MG63 (cell line): ENCODE measurements at regions not wholly inside any gene's neighbourhood (a gene's known extent, or its start where the extent isn't known, plus 50 kb on each side); places are given as distances from the start of the nearest gene placed in this dataset.

Experiments used
- DNase-seq: peaks from one replicate; pipeline ENCODE4 v3.0.0-alpha.2; 2020
- H3K27me3 ChIP-seq: fragments of 250-450 bp; sonication (Bioruptor Pico); 2 replicates; pipeline ENCODE4 v1.5.1; 2020; ENCODE audit warnings: mild to moderate bottlenecking, moderate library complexity
- H3K36me3 ChIP-seq: fragments of 250-450 bp; sonication (Bioruptor Pico); 2 replicates; pipeline ENCODE4 v1.5.1; 2020; ENCODE audit warnings: mild to moderate bottlenecking, moderate library complexity
- H3K4me3 ChIP-seq: fragments of 250-450 bp; sonication (Bioruptor Pico); 2 replicates; pipeline ENCODE4 v1.5.1; 2020; ENCODE audit warnings: mild to moderate bottlenecking, moderate library complexity
- H3K9me3 ChIP-seq: fragments of 250-450 bp; sonication (Bioruptor Pico); 2 replicates; pipeline ENCODE4 v1.5.1; 2020; ENCODE audit warnings: mild to moderate bottlenecking, moderate library complexity

DNA sequence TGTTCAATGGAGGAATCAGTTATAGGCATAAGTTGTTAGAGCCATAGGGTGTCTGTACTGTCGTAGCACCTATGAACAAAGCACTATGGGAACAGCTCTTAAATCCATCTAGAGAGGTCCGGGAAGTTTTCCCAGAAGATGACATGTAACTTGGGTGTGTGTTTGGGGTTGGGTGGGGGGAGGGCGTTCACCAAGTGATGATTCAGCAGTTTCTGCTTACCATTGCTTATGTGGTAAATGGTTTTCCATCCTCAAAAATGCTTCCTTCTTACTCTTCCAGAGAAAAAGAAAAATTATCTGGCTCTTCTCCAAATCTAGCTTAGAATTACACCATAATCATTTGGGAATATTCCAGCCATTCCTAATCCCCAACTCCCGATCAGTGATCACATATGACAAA is 361.1 kb upstream of the ZNF521 start:
- no peaks in the 10 kb centered on the region for H3K36me3 ChIP-seq
- DNase-seq = no peak
- no peak overlapping the region for H3K4me3 ChIP-seq
- no peaks in the 10 kb centered on the region for H3K27me3 ChIP-seq
- no peaks in the 10 kb centered on the region for H3K9me3 ChIP-seq

GRCh38 chr18:25710981-25711380 is 359.0 kb upstream of the ZNF521 start:
- no peak for DNase-seq
- no peaks in the 10 kb centered on the region for H3K36me3 ChIP-seq
- no peaks in the 10 kb centered on the region for H3K9me3 ChIP-seq
- no peak overlapping the region for H3K4me3 ChIP-seq
- H3K27me3 ChIP-seq = no peaks in the 10 kb centered on the region; the same call in 1 of the 2 replicates

- no peak for DNase-seq
- Histone ChIP-seq H3K36me3 (no peaks in the 10 kb centered on the region), H3K9me3 (no peaks in the 10 kb centered on the region), H3K4me3 (no peak overlapping the region), H3K27me3 (peaks cover 4% of the 10 kb centered on the region)
These were observed 353.7 kb upstream of the ZNF521 start for GRCh38 chr18:25705650-25706049.

- Histone ChIP-seq H3K4me3 (no peak overlapping the region), H3K36me3 (no peaks in the 10 kb centered on the region), H3K27me3 (peaks cover 4% of the 10 kb centered on the region), H3K9me3 (no peaks in the 10 kb centered on the region)
- DNase-seq = no peak
These were observed 352.5 kb upstream of the ZNF521 start for GRCh38 chr18:25704494-25704893.

DNA sequence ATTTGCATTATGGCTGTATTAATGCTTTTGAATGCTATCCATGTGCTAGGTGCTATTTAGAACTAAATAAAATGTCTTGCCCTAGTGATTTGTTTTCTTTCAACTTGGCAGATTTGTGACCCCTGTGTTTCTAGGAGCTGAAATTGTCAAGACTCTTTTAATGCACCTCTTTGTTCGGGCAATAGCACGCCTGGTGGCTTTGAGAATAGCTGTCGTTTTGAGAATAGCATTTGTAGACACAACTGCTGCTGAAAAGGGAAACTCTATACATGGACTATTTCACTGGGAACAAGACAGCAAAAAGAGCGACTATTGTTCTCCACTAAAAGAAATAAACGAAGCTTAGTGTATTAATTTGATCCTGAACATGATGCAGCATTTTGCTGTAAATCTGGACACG is 352.1 kb upstream of the ZNF521 start:
- no peak for DNase-seq
- no peak overlapping the region for H3K4me3 ChIP-seq
- H3K27me3 ChIP-seq = peaks cover 4% of the 10 kb centered on the region
- no peaks in the 10 kb centered on the region for H3K9me3 ChIP-seq
- no peaks in the 10 kb centered on the region for H3K36me3 ChIP-seq

DNA sequence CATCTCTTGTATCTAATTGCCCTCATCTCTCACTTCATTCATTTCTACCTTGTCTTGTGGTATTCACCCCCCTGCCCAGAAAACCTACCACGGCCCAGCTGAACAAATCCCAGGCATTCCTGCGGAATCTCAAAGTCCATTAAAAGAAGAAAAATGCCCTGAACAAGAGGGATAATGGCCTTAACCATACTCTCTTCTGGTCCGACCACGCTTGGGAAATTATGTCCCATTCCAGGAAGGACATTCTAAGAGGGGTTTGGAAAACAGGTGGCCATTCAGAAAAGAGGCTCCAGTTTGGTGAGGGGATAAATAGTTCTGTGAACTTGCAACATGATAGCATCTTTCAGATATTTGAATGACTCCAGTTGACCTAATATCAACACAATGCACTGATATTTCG is 349.9 kb upstream of the ZNF521 start:
- DNase-seq = no peak
- H3K9me3 ChIP-seq = no peaks in the 10 kb centered on the region
- H3K4me3 ChIP-seq = no peak overlapping the region
- peaks cover 4% of the 10 kb centered on the region for H3K27me3 ChIP-seq
- H3K36me3 ChIP-seq = no peaks in the 10 kb centered on the region

DNA sequence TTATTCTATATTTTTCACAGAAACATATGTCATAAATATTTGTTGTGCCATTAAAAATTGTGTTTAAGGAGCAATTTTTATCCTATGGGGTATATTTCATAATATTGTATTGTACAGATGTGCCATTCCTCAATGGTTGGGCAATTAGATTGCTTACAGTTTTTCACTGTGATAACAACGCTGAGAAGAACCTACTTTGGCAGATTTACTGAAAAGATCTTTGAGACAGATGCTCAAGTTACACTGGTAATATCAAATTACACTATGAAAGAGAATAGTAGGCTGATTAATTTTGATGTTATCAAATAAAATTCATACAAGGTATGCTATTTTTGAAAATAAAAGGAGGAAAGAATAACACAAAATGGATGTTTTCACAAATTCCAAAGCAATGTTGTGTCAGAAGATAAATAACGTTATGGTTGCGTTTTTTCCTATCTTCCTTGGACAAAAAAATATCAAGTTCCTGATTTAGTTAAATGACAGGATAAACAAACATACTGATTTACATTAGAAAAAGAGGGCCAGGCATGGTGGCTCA is 335.1 kb upstream of the ZNF521 start:
- H3K9me3 ChIP-seq = no peaks in the 10 kb centered on the region
- H3K4me3 ChIP-seq = no peak overlapping the region
- no peaks in the 10 kb centered on the region for H3K36me3 ChIP-seq
- no peaks in the 10 kb centered on the region for H3K27me3 ChIP-seq
- DNase-seq = no peak

DNA sequence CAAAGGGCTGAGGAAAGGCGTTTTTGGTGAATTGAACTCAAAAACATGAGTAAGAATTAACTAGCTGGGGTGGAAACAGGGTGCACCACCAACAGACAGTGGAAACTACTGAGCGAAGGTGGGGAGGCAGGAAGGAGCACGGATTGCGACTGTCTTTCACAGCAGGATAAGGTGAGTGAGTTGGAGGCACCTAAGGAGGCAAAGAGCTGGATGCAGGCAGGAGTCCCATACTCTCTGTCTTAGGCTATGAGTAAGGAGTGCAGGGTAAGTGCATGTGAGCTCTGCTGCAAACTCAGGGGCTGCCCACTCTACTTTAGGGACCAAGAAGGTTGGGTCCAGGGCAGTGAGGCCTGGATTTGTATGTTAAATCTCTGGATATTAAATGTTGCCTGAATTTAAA is 333.1 kb upstream of the ZNF521 start:
- Histone ChIP-seq H3K9me3 (no peaks in the 10 kb centered on the region), H3K4me3 (no peak overlapping the region), H3K27me3 (no peaks in the 10 kb centered on the region), H3K36me3 (no peaks in the 10 kb centered on the region)
- no peak for DNase-seq

- no peaks in the 10 kb centered on the region for H3K27me3 ChIP-seq
- H3K36me3 ChIP-seq = no peaks in the 10 kb centered on the region
- no peak for DNase-seq
- no peak overlapping the region for H3K4me3 ChIP-seq
- no peaks in the 10 kb centered on the region for H3K9me3 ChIP-seq
These were observed 327.5 kb upstream of the ZNF521 start for GRCh38 chr18:25679491-25679890.

GRCh38 chr18:25678221-25678620 is 326.3 kb upstream of the ZNF521 start:
- Histone ChIP-seq H3K36me3 (no peaks in the 10 kb centered on the region), H3K4me3 (no peak overlapping the region), H3K9me3 (no peaks in the 10 kb centered on the region), H3K27me3 (no peaks in the 10 kb centered on the region)
- no peak for DNase-seq

DNA sequence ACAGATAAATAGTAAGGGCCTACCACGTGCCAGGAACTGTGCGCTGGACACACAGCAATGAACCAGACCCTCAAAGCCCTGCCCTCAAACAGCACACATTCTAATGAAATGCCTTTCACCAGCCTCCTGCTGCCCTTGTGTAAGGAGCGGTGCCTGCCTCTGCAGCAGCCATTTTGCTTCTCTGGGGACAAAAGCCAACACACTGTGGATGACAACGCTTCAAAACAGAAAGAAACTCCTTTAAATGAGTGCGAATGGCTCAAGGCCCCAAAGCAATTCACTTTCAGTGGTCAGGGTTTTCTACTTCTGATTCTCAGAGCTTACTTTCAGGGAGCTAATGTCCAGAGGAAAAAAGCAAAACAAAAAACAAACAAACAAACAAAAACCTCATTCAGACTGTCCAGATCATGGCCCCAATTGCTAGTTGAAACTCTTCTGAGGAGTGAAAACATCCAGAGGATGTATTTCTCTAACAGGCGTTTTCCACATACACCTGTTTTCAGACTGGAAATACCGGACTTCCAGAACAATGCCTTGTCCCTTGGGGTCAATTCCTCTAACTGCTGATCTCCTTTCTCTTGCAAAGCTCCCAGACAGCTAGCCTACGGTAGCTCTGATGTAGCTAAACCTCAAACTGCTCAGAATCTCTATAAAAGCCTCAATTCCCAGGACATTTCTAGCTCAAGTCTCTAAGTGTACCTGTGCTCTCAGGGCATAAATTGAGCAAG is 323.3 kb upstream of the ZNF521 start:
- H3K36me3 ChIP-seq = no peaks in the 10 kb centered on the region
- H3K9me3 ChIP-seq = no peaks in the 10 kb centered on the region
- DNase-seq = no peak
- no peaks in the 10 kb centered on the region for H3K27me3 ChIP-seq
- no peak overlapping the region for H3K4me3 ChIP-seq

DNA sequence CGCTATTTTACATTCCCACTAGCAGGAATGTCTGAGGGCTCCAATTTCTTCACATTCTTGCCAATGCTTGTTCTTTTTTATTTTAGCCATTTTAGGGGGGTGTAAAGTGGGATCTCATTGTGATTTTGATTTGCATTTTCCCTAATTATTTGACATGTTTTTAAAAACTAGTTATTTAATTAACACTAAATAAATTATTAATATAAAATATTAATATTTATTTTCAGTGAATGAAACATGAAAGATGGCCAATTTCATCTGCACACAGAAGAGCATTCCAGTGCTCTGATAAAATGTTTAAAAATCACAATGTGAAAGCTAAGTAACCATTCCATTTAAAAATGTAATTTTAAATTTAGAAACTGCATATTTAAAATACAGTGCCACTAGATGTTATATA is 322.2 kb upstream of the ZNF521 start:
- Histone ChIP-seq H3K9me3 (no peaks in the 10 kb centered on the region), H3K4me3 (no peak overlapping the region), H3K27me3 (no peaks in the 10 kb centered on the region), H3K36me3 (no peaks in the 10 kb centered on the region)
- no peak for DNase-seq

GRCh38 chr18:25672490-25672889 is 320.5 kb upstream of the ZNF521 start:
- no peaks in the 10 kb centered on the region for H3K36me3 ChIP-seq
- H3K9me3 ChIP-seq = no peaks in the 10 kb centered on the region
- H3K27me3 ChIP-seq = no peaks in the 10 kb centered on the region
- no peak overlapping the region for H3K4me3 ChIP-seq
- DNase-seq = no peak

GRCh38 chr18:25669741-25670140 is 317.8 kb upstream of the ZNF521 start:
- Histone ChIP-seq H3K9me3 (no peaks in the 10 kb centered on the region), H3K4me3 (no peak overlapping the region), H3K36me3 (no peaks in the 10 kb centered on the region), H3K27me3 (no peaks in the 10 kb centered on the region)
- DNase-seq = no peak

DNA sequence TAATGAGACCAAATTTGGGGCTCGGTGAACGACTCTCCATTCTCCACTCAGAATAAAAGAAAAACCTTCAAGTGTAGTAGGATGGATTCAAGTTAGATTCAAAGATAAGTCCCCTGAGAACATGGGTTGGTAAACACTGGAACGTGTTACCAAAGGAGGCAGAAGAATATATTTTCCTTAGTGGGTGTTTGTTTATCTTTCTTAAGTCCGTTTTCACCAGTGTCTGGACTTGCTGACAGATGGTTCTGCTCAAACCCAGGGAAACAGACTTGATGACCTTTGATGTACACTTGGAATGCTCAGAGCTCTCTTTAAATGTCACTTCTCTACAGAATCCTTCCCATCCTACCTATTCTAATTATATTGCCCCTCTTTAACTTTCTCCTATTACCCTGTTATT is 310.3 kb upstream of the ZNF521 start:
- H3K4me3 ChIP-seq = no peak overlapping the region
- no peak for DNase-seq
- H3K9me3 ChIP-seq = no peaks in the 10 kb centered on the region
- no peaks in the 10 kb centered on the region for H3K36me3 ChIP-seq
- no peaks in the 10 kb centered on the region for H3K27me3 ChIP-seq

- Histone ChIP-seq H3K9me3 (no peaks in the 10 kb centered on the region), H3K36me3 (no peaks in the 10 kb centered on the region), H3K4me3 (no peak overlapping the region), H3K27me3 (no peaks in the 10 kb centered on the region)
- no peak for DNase-seq
These were observed 309.9 kb upstream of the ZNF521 start for GRCh38 chr18:25661831-25662230.

- Histone ChIP-seq H3K36me3 (no peaks in the 10 kb centered on the region), H3K9me3 (no peaks in the 10 kb centered on the region), H3K27me3 (no peaks in the 10 kb centered on the region), H3K4me3 (no peak overlapping the region)
- no peak for DNase-seq
These were observed 307.6 kb upstream of the ZNF521 start for GRCh38 chr18:25659541-25659940.

DNA sequence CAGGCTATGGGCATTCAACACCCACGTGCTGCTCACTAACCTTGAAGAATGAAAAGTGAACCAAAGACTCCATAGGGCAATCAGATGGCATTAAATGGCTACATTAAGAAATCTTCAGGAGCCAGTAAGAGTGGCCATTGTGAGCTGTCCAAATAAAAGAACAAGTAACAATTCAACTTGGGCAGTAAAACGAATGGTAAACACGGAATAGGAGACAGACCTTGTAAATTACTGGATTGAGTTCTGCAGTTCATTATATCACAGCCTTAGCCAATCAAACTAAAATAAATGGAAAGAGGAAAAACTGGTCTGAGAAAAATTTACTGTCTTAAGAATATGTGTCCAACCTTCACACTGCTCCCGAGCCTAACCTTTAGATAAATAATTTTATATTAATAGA is 306.5 kb upstream of the ZNF521 start:
- Histone ChIP-seq H3K27me3 (no peaks in the 10 kb centered on the region), H3K36me3 (no peaks in the 10 kb centered on the region), H3K9me3 (no peaks in the 10 kb centered on the region), H3K4me3 (no peak overlapping the region)
- DNase-seq = no peak
